AG08396 (cell line): ENCODE measurements at regions not wholly inside any gene's neighbourhood (a gene's known extent, or its start where the extent isn't known, plus 50 kb on each side); places are given as distances from the start of the nearest gene placed in this dataset.
A peak's percentile ranks its signal among the peaks of the same experiment; 100 is the strongest.
"Not testable (repeated sequence)": the region's sequence is repeated elsewhere in the genome, so short reads cannot be mapped to it uniquely, and the experiment has no call there.

Experiments
- DNase-seq: peaks from one replicate; pipeline ENCODE4 v3.0.0; 2012; ENCODE audit warnings: low spot score, mixed read lengths

- DNase-seq, result no peak
These were observed 607.6 kb upstream of the MAN1A1 start for GRCh38 chr6:119957195-119957594.

GRCh38 chr6:119952696-119953095 lies 603.1 kb upstream of the MAN1A1 start:
- no peak for DNase-seq

GRCh38 chr6:119950681-119951080 lies 601.1 kb upstream of the MAN1A1 start:
- DNase-seq, result no peak

- no peak for DNase-seq
These were observed 592.7 kb upstream of the MAN1A1 start for GRCh38 chr6:119942078-119942752.

GRCh38 chr6:119938752-119939151 lies 589.2 kb upstream of the MAN1A1 start:
- no peak for DNase-seq

GRCh38 chr6:119934816-119935215 lies 585.3 kb upstream of the MAN1A1 start:
- no peak for DNase-seq

- no peak for DNase-seq
These were observed 579.6 kb upstream of the MAN1A1 start for GRCh38 chr6:119929121-119929520.

- not testable (repeated sequence) for DNase-seq
These were observed 575.3 kb upstream of the MAN1A1 start for GRCh38 chr6:119924888-119925287.

- no peak for DNase-seq
These were observed 573.3 kb upstream of the MAN1A1 start for GRCh38 chr6:119922814-119923213.

- no peak for DNase-seq
These were observed 572.0 kb upstream of the MAN1A1 start for GRCh38 chr6:119921491-119922010.

- no peak for DNase-seq
These were observed 567.6 kb upstream of the MAN1A1 start for GRCh38 chr6:119917186-119917585.

GRCh38 chr6:119915971-119916370 lies 566.4 kb upstream of the MAN1A1 start:
- DNase-seq, result no peak

GRCh38 chr6:119908157-119908556 lies 558.6 kb upstream of the MAN1A1 start:
- no peak for DNase-seq

GRCh38 chr6:119902681-119903080 lies 553.1 kb upstream of the MAN1A1 start:
- no peak for DNase-seq

GRCh38 chr6:119896806-119897205 lies 547.2 kb upstream of the MAN1A1 start:
- no peak for DNase-seq

- no peak for DNase-seq
These were observed 546.1 kb upstream of the MAN1A1 start for GRCh38 chr6:119895626-119896025.

- DNase-seq, result no peak
These were observed 545.2 kb upstream of the MAN1A1 start for GRCh38 chr6:119894811-119895210.

- no peak for DNase-seq
These were observed 542.1 kb upstream of the MAN1A1 start for GRCh38 chr6:119891644-119892043.

GRCh38 chr6:119891206-119891605 lies 541.6 kb upstream of the MAN1A1 start:
- no peak for DNase-seq

- DNase-seq, result no peak
These were observed 540.9 kb upstream of the MAN1A1 start for GRCh38 chr6:119890470-119890869.

GRCh38 chr6:119887666-119888065 lies 538.1 kb upstream of the MAN1A1 start:
- DNase-seq, result no peak

- DNase-seq, result peak; percentile 6
These were observed 531.9 kb upstream of the MAN1A1 start for GRCh38 chr6:119881416-119881815.

- no peak for DNase-seq
These were observed 531.3 kb upstream of the MAN1A1 start for GRCh38 chr6:119880840-119881239.

GRCh38 chr6:119879731-119880130 lies 530.2 kb upstream of the MAN1A1 start:
- DNase-seq, result no peak
